ENCODE measurements at regions not wholly inside any gene's neighbourhood (a gene's known extent, or its start where the extent isn't known, plus 50 kb on each side); places are given as distances from the start of the nearest gene placed in this dataset.

DNA sequence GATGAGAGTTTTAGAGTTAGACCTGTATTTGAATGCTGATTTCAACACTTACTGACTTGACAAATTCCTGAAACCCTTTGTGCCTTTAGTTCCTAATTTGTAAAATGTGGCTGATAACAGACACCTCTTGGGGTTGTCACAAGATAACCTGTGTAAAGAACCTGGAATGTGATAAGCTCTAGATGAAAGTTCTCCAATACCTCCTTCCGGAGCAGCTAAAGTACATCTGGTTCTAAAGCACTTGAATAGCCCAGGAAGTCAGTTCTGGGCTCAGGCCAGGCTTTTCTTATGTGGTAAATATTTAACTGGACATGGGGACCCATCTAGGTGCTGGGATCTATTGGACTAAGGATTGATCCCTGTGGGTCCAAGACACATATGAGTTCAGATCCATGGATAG is 310.8 kb upstream of the ADAMTSL1 start:
- TF ChIP-seq, protein P1, sequence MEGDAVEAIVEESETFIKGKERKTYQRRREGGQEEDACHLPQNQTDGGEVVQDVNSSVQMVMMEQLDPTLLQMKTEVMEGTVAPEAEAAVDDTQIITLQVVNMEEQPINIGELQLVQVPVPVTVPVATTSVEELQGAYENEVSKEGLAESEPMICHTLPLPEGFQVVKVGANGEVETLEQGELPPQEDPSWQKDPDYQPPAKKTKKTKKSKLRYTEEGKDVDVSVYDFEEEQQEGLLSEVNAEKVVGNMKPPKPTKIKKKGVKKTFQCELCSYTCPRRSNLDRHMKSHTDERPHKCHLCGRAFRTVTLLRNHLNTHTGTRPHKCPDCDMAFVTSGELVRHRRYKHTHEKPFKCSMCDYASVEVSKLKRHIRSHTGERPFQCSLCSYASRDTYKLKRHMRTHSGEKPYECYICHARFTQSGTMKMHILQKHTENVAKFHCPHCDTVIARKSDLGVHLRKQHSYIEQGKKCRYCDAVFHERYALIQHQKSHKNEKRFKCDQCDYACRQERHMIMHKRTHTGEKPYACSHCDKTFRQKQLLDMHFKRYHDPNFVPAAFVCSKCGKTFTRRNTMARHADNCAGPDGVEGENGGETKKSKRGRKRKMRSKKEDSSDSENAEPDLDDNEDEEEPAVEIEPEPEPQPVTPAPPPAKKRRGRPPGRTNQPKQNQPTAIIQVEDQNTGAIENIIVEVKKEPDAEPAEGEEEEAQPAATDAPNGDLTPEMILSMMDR (IDR thresholded peaks at IDR 0.05; ENCODE audit: low read depth, low read length, poor library complexity, severe bottlenecking): no peak
- TF ChIP-seq EZH2phosphoT487 (IDR thresholded peaks at IDR 0.05; ENCODE audit: borderline replicate concordance, low read length): no peak

All from DOHH2 (cell line).